ENCODE measurements at regions not wholly inside any gene's neighbourhood (a gene's known extent, or its start where the extent isn't known, plus 50 kb on each side); places are given as distances from the start of the nearest gene placed in this dataset.

- TF ChIP-seq CHD4 (IDR thresholded peaks at IDR 0.05) (no peak), MAX (IDR thresholded peaks at IDR 0.05; ENCODE audit: low read depth, low read length) (no peak), POLR2A (IDR thresholded peaks at IDR 0.05; ENCODE audit: low read depth, low read length) (no peak), EED (IDR thresholded peaks at IDR 0.05; ENCODE audit: low read depth) (no peak), SIN3A (IDR thresholded peaks at IDR 0.05; ENCODE audit: low read depth, low read length) (no peak), CREM (IDR thresholded peaks at IDR 0.05; ENCODE audit: low read depth) (no peak), MYB (IDR thresholded peaks at IDR 0.05; ENCODE audit: borderline replicate concordance, low read depth, low read length) (no peak), ZBTB11 (CRISPR knock-in tag; IDR thresholded peaks at IDR 0.05) (no peak), ZZZ3 (IDR thresholded peaks at IDR 0.05; ENCODE audit: control insufficient read depth, insufficient read length, low read depth) (no peak), PAX8 (IDR thresholded peaks at IDR 0.05) (no peak), USF1 (IDR thresholded peaks at IDR 0.05; ENCODE audit: borderline replicate concordance, extremely low read length, insufficient read depth, low read depth, low read length) (no peak), PRDM15 (CRISPR knock-in tag; IDR thresholded peaks at IDR 0.05) (no peak)
- FAIRE-seq = no peak
- Histone ChIP-seq H3K79me2 (ENCODE audit: control insufficient read depth, insufficient read depth, low read length) (no peaks in the 10 kb centered on the region), H3K36me3 (ENCODE audit: control insufficient read depth in 2 of 2, insufficient read depth in 2 of 2, low read length in 1 of 2) (no peaks in the 10 kb centered on the region), H3K9ac (ENCODE audit: control insufficient read depth, insufficient read depth, low read length) (no peak overlapping the region), H2AFZ (ENCODE audit: control insufficient read depth, low read depth, low read length) (no peak overlapping the region), H3K27me3 (replicated peaks in 1 of 2; ENCODE audit: control insufficient read depth in 2 of 2, insufficient read depth in 2 of 2, low read length in 1 of 2) (no peaks in the 10 kb centered on the region), H3K9me3 (replicated peaks; ENCODE audit: control insufficient read depth, insufficient read depth, low read length) (no peaks in the 10 kb centered on the region), H3K4me3 (no peak overlapping the region), H3K27ac (ENCODE audit: control insufficient read depth, insufficient read depth) (no peak overlapping the region), H3K4me1 (ENCODE audit: control insufficient read depth, insufficient read depth, low read length) (no peaks in the 10 kb centered on the region), H4K20me1 (ENCODE audit: control insufficient read depth, insufficient read depth) (no peaks in the 10 kb centered on the region), H3K4me2 (ENCODE audit: control insufficient read depth, insufficient read depth) (no peak overlapping the region)
- ChIA-PET POLR2A (no interaction called here), CTCF (no interaction called here), SMC1A (ENCODE audit: uncharacterized antibody, unreplicated experiment) (no interaction called here), RAD21 (ENCODE audit: unreplicated experiment) (no interaction called here)
- no peak for ATAC-seq
- no peak for DNase-seq (ENCODE audit: low read depth, low spot score)
- no TSS peak for BruUV-seq (replicated peaks)
- in situ Hi-C loops (cut with MboI) (no loop called here), intact Hi-C loops (cut with micrococcal nuclease; ENCODE audit: unreplicated experiment) (no loop called here)
- 0% methylated on average over 2 of the region's 2 CpGs for WGBS (ENCODE audit: insufficient coverage, insufficient replicate concordance, low lambda C conversion rate, missing lambda C conversion rate)
Measured at GRCh38 chr2:83233781-83234180, 1225.3 kb downstream of the SUCLG1 start.
